GOT3 (cell line): ENCODE measurements at regions not wholly inside any gene's neighbourhood (a gene's known extent, or its start where the extent isn't known, plus 50 kb on each side); places are given as distances from the start of the nearest gene placed in this dataset.
"Not testable (repeated sequence)": the region's sequence is repeated elsewhere in the genome, so short reads cannot be mapped to it uniquely, and the experiment has no call there.

ENCODE experiments used
- DNase-seq: peaks from one replicate; lab custom pipeline; 2025; ENCODE audit warnings: mixed read lengths; lab: John Stamatoyannopoulos, UW

GRCh38 chr6:121925534-121926255 lies 473.8 kb upstream of the HSF2 start:
- DNase-seq = no peak

GRCh38 chr6:121929301-121929700 lies 470.2 kb upstream of the HSF2 start:
- DNase-seq = no peak

GRCh38 chr6:121932076-121932991 lies 467.1 kb upstream of the HSF2 start:
- DNase-seq = peak; percentile 18

- DNase-seq = no peak
Observed at GRCh38 chr6:121934451-121934850, 465.0 kb upstream of the HSF2 start.

- no peak for DNase-seq
Observed at GRCh38 chr6:121940728-121941127, 458.7 kb upstream of the HSF2 start.

GRCh38 chr6:121944354-121944753 lies 455.1 kb upstream of the HSF2 start:
- DNase-seq = no peak

- DNase-seq = no peak
Observed at GRCh38 chr6:121951123-121951522, 448.3 kb upstream of the HSF2 start.

GRCh38 chr6:121951918-121952379 lies 447.5 kb upstream of the HSF2 start:
- peak; percentile 14 for DNase-seq

- not testable (repeated sequence) for DNase-seq
Observed at GRCh38 chr6:121955401-121955800, 444.1 kb upstream of the HSF2 start.

- DNase-seq = no peak
Observed at GRCh38 chr6:121956782-121957181, 442.7 kb upstream of the HSF2 start.

GRCh38 chr6:121959501-121959900 lies 440.0 kb upstream of the HSF2 start:
- no peak for DNase-seq

GRCh38 chr6:121961619-121962125 lies 437.8 kb upstream of the HSF2 start:
- DNase-seq = no peak

- no peak for DNase-seq
Observed at GRCh38 chr6:121963826-121964225, 435.6 kb upstream of the HSF2 start.

GRCh38 chr6:121965739-121966138 lies 433.7 kb upstream of the HSF2 start:
- no peak for DNase-seq

- no peak for DNase-seq
Observed at GRCh38 chr6:121967631-121968030, 431.8 kb upstream of the HSF2 start.

GRCh38 chr6:121971931-121972335 lies 427.5 kb upstream of the HSF2 start:
- no peak for DNase-seq

GRCh38 chr6:121984956-121985355 lies 414.5 kb upstream of the HSF2 start:
- DNase-seq = no peak

- DNase-seq = no peak
Observed at GRCh38 chr6:121993362-121993761, 406.1 kb upstream of the HSF2 start.

- DNase-seq = no peak
Observed at GRCh38 chr6:121994919-121995318, 404.5 kb upstream of the HSF2 start.

- DNase-seq = no peak
Observed at GRCh38 chr6:121998631-121999030, 400.8 kb upstream of the HSF2 start.

GRCh38 chr6:121999456-122000065 lies 399.9 kb upstream of the HSF2 start:
- no peak for DNase-seq

GRCh38 chr6:122005661-122006060 lies 393.8 kb upstream of the HSF2 start:
- no peak for DNase-seq
